DND-41 (cell line): ENCODE measurements at regions not wholly inside any gene's neighbourhood (a gene's known extent, or its start where the extent isn't known, plus 50 kb on each side); places are given as distances from the start of the nearest gene placed in this dataset.

Experiments used
- EZH2 ChIP-seq: IDR thresholded peaks from 3 replicates; pipeline ENCODE4 v1.6.1; 2012; ENCODE audit warnings: borderline replicate concordance, low read depth, mild to moderate bottlenecking, moderate library complexity, low read length, inconsistent platforms; ENCODE audit not compliant: severe bottlenecking
- TF ChIP-seq, protein P1 (sequence below): IDR thresholded peaks from 2 replicates; pipeline ENCODE4 v1.5.1; 2012; ENCODE audit warnings: borderline replicate concordance, low read length, moderate library complexity, mild to moderate bottlenecking; ENCODE audit not compliant: poor library complexity, severe bottlenecking; ENCODE audit errors: extremely low read depth

DNA sequence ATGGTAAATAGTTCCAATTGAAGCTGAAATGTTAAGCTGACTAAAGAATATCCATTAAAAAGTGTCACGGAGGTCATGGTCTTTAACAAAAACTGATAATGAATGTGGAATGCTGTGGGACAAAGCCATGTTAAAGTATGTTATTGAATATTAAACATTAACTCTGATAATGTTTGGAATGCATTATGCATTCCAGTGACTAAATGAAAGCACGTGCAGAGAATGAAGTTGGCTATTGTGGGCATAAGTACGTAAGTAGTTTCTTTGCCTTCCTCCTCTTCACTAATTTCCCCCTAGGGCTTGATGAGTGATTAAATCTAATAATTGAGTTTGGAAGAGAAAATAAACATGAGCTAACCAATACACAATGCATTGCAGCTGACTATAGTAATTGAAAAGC, 640.4 kb upstream of the CDH10 start:
- TF ChIP-seq, protein P1, sequence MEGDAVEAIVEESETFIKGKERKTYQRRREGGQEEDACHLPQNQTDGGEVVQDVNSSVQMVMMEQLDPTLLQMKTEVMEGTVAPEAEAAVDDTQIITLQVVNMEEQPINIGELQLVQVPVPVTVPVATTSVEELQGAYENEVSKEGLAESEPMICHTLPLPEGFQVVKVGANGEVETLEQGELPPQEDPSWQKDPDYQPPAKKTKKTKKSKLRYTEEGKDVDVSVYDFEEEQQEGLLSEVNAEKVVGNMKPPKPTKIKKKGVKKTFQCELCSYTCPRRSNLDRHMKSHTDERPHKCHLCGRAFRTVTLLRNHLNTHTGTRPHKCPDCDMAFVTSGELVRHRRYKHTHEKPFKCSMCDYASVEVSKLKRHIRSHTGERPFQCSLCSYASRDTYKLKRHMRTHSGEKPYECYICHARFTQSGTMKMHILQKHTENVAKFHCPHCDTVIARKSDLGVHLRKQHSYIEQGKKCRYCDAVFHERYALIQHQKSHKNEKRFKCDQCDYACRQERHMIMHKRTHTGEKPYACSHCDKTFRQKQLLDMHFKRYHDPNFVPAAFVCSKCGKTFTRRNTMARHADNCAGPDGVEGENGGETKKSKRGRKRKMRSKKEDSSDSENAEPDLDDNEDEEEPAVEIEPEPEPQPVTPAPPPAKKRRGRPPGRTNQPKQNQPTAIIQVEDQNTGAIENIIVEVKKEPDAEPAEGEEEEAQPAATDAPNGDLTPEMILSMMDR = no peak
- TF ChIP-seq EZH2 = no peak
